NOMO-1 treated with dmso at 0.1 percent for 144 hours (cell line): ENCODE measurements at regions not wholly inside any gene's neighbourhood (a gene's known extent, or its start where the extent isn't known, plus 50 kb on each side); places are given as distances from the start of the nearest gene placed in this dataset.
"Not testable (repeated sequence)": the region's sequence is repeated elsewhere in the genome, so short reads cannot be mapped to it uniquely, and the experiment has no call there.

Experiments
- DNase-seq: peaks from one replicate; lab custom pipeline; 2025; ENCODE audit not compliant: unreplicated experiment; lab: John Stamatoyannopoulos, UW

DNA sequence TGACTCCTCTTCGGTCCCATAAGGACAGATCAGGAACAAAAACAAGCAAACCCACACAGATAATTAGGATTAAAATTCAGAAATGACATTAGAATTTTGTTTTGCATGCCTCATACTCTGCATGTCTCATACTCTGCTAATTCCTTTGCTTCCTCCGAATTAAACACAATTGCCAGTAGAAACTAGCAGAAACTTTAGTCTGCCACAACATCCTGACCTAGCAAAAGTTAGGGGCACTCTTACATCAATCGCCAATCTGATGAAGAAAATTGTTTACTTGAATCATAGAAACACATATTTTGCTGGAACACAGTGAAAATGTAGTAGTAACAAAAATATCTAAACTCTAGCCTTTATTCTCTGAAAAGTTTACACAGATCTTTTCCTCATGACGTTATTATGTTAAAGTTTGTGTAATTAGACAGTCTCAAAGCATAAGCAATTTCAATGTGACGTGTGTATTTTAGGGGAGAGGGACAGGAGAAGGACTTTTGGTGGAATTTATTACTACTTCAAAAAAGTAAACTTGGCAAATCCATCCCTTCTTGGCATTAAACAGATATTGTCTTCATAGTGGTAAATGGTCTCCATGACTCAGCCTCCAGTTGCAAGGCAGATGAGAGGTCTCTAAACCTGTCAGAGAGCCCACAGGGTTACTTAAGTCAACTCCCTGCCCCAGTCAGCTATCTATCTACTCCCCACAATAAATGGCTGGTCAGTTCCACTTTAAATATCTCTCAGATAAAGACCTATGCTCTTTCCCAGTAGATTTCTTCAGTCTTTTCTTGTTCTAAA is 249.8 kb upstream of the UBASH3B start:
- no peak for DNase-seq

DNA sequence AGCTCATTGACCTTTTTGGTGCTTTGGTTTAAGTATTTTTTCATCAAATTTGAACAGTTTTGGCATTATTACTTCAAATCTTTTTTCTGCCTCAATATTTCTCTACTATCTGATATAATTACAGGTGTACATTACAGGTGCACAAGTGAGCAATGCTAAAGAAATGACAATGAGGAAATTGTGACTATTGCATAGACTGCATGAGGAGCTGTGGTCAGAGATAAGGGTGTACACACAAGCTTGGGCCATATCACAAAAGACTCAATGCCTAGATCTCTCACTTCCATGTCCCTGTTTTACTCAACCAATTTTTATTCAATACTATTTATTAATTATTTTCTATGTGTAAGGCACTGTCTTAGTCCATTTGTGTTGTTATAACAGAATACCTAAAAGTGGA is 251.0 kb upstream of the UBASH3B start:
- DNase-seq = no peak

DNA sequence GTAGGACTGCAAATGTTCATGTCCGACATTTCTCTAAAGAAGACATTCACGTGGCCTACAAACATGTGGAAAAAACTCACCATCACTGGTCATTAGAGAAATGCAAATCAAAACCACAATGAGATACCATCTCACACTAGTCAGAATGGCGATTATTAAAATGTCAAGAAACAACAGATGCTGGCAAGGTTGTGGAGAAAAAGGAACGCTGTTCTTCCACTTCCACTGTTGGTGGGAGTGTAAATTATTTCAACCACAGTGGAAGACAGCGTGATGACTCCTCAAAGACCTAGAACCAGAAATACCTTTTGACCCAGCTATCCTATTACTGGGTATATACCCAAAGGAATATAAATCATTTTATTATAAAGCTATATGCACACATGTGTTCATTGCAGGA is 253.9 kb upstream of the UBASH3B start:
- DNase-seq = not testable (repeated sequence)

DNA sequence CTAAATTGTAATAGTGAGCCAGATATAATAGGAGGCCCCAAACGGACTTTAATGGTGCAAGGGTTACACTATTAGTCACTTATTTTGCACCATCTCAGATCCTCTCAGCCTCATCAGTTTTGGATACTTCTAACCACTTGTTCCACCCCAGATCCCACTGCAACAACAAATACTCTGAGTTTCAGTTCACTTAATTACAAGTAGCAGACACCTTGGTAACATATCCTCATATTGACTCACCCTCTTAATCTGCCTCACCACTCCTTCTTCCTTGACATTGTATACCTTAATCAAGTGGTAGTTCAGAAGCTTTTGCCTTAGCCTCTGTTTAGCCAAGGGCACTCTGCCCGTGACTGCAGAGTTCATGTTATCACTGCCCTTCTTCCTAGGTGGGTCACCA is 256.1 kb upstream of the UBASH3B start:
- peak; percentile 11 for DNase-seq

DNA sequence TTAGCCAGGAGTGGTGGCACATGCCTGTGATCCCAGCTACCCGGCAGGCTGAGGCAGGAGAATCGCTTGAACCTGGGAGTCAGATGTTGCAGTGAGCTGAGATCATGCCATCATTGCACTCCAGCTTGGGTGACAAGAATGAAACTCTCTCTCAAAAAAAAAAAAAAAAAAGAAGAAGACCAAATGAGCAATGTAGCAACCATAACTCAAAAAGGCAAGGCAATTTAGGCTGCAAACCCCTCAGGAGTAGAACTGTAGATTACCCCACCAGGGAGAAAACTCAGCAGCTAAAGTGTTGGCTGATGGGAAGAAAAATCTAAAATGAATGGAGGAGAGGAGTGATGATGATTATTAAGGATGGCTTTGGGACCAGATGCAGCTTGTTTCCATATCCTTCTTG is 256.7 kb upstream of the UBASH3B start:
- DNase-seq = no peak

DNA sequence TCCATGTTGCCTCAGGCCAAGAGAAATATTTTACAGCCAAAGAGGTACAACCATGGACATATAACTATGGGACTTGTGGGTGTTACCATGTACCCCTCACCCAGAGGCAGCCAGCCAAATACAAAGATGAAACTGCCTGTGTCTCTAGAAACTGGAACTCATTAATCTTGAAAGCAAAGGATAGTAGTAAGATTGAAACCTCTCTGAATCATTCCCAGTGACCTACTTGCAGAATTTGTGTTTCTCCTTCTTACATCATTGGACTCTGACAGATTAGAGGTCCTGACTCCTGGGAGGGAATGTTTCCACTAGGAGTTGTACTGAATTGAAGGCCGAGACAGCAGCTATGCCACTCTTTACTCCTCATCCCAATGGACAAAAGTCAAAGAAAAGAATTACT is 257.4 kb upstream of the UBASH3B start:
- DNase-seq = no peak

DNA sequence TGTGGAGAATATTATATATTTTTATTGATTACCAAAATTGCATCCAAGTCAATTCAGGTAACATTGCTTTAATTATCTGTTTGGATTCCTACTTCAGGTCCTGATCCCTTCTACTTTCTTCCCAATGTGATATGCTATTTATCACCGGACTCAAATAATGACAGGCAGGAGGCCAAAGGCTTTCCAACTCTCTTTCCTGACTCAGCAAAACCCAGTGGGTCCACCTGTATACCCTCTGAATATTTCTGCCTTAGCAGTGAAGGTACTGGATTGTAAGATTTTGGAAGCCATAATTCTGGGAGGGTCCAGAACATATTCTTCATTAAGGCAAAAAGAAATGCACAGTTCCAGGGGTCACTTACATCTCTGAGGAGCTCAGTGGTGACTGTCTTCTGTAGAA is 260.2 kb upstream of the UBASH3B start:
- no peak for DNase-seq

DNA sequence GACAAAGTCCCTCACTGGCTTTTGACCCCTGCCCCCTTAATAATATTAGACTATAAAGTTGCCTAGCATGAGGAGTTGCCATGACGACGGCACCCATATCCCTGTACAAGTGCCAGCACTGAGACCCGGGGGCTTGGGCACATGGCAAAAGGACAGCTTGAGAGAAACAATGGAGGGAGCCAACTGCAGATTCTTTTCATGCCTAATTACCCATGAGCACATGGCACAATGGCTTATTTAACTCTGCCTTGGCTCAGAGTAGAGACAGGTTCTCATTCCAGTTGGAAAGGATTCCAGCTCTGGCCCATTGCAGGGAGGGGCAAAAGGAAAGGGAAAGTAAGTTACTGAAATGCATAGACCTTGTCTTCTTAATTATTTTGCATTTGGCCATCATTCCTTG is 261.2 kb upstream of the UBASH3B start:
- DNase-seq = no peak

DNA sequence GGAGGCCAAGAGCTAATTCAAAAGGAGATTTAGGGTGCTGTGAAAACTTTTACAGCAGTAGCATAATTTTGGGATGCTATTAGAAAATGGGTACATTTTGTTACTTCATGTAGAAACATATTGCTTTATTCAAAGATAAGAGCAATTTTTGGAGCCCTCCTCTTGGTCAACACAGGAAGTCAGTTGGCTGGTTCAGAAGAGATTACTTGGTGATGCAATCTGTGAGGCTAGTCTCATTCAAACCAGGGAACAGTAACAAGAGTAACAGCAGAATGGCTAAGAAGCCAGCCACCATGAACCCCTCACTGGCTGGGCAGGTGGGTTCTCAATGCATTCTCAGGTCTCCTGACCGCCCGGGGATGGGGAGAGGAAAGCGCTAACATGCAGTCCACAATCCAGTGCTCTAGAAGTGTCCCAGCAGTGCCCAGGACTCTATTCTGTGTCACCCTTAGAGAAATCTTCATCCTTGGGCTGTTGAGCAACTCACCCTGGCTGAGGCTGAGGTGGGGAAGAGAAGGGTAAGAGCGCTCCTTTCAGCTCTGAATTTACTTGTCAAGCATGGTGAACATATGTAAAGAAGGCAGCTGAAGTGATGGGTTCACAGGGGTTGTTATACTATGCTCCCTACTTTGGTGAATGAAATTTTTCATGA is 262.2 kb upstream of the UBASH3B start:
- peak; percentile 75 for DNase-seq

DNA sequence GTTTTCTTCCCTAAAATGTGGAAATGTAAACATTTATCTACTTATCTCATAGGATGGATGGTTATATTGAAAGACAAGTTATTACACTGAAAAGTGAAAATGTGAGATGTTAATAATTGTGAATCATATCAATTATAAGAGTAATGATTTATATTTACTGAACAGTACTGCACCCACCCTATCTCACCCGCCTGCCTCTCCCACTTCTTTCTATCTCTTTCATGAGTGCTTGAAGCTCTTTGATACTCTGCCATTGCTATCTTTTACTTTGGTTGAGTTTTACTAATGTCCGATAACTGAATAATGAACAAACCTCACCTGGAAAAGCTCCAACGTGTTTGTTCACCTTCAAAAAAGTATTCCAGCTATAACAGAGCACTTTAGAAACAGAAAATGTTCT is 263.0 kb upstream of the UBASH3B start:
- no peak for DNase-seq

DNA sequence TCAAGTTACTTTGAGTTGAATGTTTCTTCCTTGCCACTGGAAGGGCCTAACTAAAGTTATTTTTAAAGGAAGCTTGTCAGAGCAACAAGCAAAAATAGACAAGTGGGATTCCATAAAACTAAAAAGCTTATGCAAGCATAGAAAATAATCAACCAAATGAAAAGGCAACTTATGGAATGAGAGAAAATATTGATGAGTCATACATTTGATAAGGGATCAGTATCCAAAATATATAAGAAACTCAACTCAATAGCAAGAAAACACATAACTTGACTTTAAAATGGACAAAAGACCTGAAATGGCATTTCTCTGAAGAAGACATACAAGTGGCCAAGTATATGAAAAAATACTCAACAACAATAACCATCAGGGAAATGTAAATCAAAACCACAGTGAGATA is 264.5 kb upstream of the UBASH3B start:
- DNase-seq = no peak

DNA sequence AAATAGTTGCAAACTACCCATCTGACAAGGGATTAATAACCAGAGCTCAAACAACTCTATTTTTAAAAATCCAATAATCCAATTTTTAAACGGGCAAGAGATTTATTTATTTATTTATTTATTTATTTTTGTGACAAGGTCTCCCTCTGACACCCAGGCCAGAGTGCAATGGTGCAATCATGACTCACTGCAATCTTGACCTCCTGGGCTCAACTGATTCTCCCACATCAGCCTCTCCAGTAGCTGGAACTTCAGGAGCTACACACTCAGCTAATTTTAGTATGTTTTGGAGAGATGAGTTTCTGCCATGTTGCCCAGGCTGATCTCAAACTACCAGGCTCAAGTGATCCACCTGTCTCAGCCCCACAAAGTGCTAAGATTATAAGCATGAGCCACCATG is 267.2 kb upstream of the BLID start:
- DNase-seq = no peak

DNA sequence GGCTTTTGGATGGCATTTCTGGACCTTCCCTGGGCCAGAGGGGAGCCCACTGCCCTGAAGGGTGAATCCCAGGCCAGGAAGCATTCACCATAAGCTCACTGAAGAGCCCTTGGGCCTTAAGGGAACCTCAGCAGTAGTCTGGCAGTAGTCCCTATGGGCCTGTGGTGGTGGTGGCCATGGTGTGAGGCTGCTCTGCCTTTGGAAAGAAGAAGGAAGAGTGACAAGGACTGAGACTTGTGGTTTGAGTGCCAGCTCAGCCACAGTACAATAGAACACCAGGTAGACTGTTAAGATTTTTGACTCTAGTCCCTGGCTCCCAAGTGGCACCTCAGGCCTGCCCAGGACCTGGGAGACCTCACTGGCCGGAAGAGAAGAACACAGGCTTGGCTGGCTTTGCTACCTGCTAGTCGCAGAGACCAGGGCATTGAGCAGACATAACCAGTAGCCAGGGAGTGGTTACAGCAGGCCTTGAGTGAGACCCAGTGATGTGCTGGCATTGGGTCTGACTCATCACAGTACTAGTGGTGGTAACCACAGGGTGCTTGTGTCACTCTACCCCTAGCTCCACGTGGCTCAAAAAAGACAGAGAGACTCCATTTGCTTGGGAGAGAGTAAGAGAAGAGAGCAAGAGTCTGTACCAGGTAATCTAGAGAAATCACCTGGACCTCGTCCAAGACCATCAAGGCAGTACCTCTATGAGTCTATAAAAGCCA is 259.8 kb upstream of the BLID start:
- no peak for DNase-seq

DNA sequence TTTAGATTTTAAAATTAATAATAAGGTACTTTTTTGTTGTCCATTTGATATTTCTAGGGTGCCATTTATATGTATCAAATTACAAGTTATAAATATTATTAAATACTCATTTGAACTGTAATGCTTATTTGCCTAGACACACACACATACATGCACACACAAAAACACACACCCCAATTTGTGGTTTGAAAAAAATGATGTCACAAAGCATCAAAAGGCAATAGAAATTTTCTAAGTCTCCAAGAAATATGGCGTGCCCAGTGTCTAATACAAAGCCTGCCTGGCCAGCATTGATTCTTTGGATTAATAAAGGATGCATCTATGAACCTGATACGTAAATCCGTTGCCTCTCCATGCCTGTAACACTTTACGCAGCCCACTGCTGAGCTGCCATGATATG is 252.8 kb upstream of the BLID start:
- no peak for DNase-seq

DNA sequence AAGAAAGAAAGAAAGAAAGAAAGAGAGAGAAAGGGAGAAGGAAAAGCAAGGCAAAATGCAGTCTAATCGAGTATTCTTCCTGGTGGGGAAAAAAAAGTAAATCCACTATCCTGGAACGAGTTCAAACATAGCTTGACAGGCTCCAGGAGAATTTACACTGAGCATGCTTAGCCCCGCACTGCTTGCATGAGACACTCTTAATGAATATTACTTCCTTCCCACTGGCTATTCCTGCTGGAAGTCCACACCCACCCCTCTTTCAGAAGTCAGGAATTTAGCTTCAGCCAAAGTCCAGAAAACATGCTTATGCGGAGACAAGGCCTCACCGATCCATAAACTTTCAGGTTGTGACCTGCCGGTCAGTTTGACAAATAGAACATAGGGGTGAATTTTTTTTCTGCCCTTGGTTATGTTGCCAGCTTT is 251.8 kb upstream of the BLID start:
- no peak for DNase-seq

DNA sequence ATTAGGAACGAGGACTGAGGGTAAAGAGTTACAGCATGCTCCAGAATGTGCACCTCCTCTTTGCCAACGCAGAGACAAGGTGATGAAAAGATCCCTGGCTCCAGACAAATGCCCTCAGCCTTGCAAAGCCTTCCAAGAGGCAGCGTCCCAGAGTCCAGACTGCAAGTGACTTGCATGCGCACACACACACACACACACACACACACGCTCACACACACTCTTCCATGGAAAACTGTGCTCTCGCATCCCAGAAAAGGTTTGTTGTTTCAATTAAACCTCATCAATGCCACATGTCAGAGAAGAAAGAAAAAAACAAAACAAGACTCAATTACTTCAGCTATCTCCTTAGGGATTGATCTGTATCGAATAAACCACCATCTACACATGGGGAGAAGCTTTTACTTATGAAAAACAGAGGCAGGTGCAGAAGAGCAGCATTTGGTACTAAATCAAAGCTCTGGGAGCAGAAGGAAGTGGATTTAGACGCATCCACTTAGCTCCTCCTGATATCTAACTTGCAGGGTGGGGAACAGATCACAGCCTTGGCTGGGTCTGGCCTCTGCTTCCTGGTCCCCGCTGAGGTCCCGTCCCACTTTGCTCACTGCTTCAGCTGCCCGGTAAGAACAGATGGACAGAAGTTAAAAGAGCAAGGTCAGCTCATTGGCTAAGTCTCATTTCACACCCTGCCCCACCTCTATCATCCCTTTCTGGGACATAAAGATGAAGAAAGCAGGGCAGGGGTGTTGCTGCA is 249.8 kb upstream of the BLID start:
- DNase-seq = no peak

DNA sequence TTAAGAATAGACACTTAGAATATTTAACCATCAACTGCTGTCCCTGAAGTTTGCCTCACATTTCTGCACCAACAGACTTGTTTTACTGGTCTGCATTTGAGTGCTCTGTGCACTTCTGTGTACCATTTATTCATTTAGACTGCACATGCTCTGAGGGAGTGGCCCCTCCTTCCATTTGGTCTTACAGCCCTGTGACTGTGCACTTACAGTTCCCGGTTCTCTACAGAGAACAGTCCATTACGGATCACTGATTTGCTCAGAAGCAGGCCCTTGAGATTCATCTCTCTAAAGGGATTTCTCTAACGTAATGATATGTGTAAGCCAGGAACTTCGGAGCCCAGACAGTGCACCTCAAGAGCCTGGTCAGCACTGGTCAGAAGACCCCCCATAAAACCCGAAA is 247.3 kb upstream of the BLID start:
- DNase-seq = no peak

DNA sequence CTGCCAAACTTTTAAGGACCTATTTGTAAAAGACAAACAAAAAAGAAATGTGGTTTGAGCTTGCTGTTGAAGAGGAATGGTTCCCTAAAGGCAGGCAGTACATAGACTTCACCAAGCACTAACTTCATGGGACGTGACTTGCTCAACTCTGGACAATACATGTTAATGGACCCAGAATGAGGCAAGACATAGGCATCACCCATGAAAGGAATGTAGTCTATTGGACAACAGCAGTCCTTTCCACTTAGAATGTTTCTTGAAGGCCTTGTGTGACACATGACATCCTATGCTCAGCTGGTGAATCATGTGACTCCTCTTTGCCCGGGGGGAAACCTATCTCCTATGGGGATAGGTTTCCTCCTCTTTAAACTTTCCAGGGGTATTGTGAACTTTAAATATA is 246.4 kb upstream of the BLID start:
- no peak for DNase-seq

DNA sequence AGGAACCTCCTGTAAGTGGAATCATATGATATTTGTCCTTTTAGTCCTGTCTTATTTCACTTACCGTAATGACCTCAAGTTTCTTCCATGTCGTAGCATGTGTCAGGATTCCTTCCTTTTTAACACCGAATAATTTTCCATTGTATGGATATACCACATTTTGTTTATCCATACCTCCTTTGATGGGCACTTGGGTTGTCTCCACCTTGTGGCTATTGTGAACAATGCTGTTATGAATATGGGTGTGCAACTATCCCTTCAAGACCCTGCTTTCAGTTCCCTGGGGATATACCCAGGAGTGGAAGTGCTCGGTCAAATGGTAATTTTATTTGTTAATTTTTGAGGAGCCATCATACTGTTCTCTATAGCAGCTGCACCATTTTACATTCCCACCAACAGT is 244.9 kb upstream of the BLID start:
- no peak for DNase-seq

DNA sequence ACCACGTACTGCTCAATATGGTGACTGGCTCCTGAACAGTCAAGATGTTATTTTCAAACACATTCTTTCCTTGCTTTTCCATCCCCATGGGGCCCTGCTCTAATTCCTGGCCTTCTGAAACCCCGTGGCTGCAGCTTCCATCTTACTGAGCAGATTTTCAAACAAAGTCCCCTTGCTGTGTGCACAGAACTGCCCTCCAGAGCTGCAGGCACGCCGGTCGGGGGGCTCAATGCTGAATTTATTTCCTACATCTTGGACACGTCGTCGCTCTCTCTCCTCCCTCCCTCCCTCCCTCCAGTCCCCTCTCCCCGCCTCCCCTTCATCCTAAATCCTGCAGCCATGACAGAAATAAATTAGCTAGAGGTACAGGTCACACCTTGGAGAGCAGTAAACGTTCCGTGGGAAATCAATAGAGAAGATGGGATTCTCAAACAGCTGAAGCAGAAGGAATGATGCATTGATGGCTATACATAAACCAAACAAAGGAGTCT is 243.1 kb upstream of the BLID start:
- DNase-seq = no peak

DNA sequence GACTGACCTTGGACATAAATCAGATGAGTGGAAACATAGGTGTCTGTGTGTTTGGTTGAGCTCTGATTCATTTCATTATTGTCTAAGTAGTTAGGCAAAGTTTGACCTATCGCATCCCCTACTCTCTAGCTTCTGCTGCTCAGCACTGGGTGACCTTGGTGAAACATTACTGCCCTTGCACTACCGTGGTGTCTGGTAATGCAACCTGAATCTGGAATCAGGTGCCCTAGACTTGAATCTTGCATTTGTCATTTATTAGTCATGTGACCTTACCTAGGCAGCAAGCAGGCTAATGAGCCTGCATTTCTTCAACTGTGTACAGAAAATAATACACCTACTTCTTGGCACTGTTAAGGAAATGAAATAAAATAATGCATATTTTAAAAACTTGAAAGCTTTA is 242.3 kb upstream of the BLID start:
- DNase-seq = no peak
